HepG2 (cell line): ENCODE measurements at regions not wholly inside any gene's neighbourhood (a gene's known extent, or its start where the extent isn't known, plus 50 kb on each side); places are given as distances from the start of the nearest gene placed in this dataset.

Experiments used
- ATAC-seq: fragments of 200-7000 bp; cut with Tn5 transposase; 3 replicates; pipeline ENCODE4 v1.9.1; 2020; ENCODE audit warnings: mild to moderate bottlenecking, moderate library complexity
- BruUV-seq: library from RNA; stranded (reverse); fragments of 400-500 nt; replicated peaks from 2 replicates; lab custom pipeline; 2021; lab: Mats Ljungman, UMichigan
- CTCF ChIA-PET: fragments of 300-600 bp; formaldehyde crosslinking; extraction: SDS; loops from one replicate; lab custom pipeline; 2021; ENCODE audit warnings: low total read pairs, inconsistent platforms, low intra/inter-chr PET ratio; lab: Yijun Ruan, JAX
- POLR2A ChIA-PET: fragments of 350-600 bp; sonication (Branson Sonifier 250); formaldehyde crosslinking; loops from one replicate; lab custom pipeline; 2020; ENCODE audit warnings: antibody characterized with exemption, inconsistent platforms; lab: Yijun Ruan, JAX
- DNase-seq: peaks from one replicate; pipeline ENCODE4 v3.0.0-alpha.2; 2015; ENCODE audit warnings: low spot score
- FAIRE-seq: peaks from 3 replicates; lab custom pipeline; 2011; peaks lifted over from hg19 to GRCh38; lab: Jason Lieb, UNC
- H2AFZ ChIP-seq: one replicate; pipeline ENCODE4 v1.6.1; 2011; ENCODE audit warnings: low read length, inconsistent platforms
- H3K27ac ChIP-seq: fragments of 300-600 bp; 3 replicates; pipeline ENCODE4 v1.8.0; 2011; ENCODE audit warnings: mixed run types, mild to moderate bottlenecking, mixed read lengths, low read length, inconsistent platforms; ENCODE audit not compliant: insufficient read depth; ENCODE audit errors: extremely low read length
- H3K27me3 ChIP-seq, 2 experiments: fragments of 200-600 bp in 1 of 2; 2 replicates in 1 of 2; 3 replicates in 1 of 2; pipeline versions ENCODE4 v1.6.0 to v1.8.0; 2011; ENCODE audit warnings: low read length in 2 of 2, mild to moderate bottlenecking in 2 of 2, moderate library complexity in 2 of 2, inconsistent platforms in 1 of 2; ENCODE audit not compliant: insufficient read depth in 2 of 2, control insufficient read depth in 1 of 2
- H3K36me3 ChIP-seq, 2 experiments: fragments of 200-600 bp in 1 of 2; replicated peaks in 1 of 2; 2 replicates in 1 of 2; 3 replicates in 1 of 2; pipeline versions ENCODE4 v1.5.1 to v1.8.0; 2011; ENCODE audit warnings: low read length in 2 of 2, inconsistent platforms in 1 of 2; ENCODE audit not compliant: insufficient read depth in 2 of 2, control insufficient read depth in 1 of 2
- H3K4me1 ChIP-seq: 2 replicates; pipeline ENCODE4 v1.5.1; 2012; ENCODE audit warnings: low read length, inconsistent platforms; ENCODE audit not compliant: insufficient read depth
- H3K4me2 ChIP-seq: 2 replicates; pipeline ENCODE4 v1.6.0; 2011; ENCODE audit warnings: low read depth, low read length, inconsistent platforms
- H3K4me3 ChIP-seq, 3 experiments: fragments of 200-600 bp in 1 of 3; sonication (generic), shearing (Covaris generic) in 1 of 3; replicated peaks in 1 of 3; 2 replicates each; pipeline ENCODE4 v1.5.1; 2011 to 2016; ENCODE audit warnings: low read length in 3 of 3, inconsistent platforms in 2 of 3, low read depth in 2 of 3, mild to moderate bottlenecking in 2 of 3, control low read depth in 1 of 3, mixed read lengths in 1 of 3; ENCODE audit not compliant: insufficient read depth in 1 of 3
- H3K79me2 ChIP-seq: one replicate; pipeline ENCODE4 v1.6.1; 2011; ENCODE audit warnings: low read length, inconsistent platforms; ENCODE audit not compliant: insufficient read depth
- H3K9ac ChIP-seq: 2 replicates; pipeline ENCODE4 v1.6.0; 2011; ENCODE audit warnings: mild to moderate bottlenecking, low read depth, low read length, inconsistent platforms; ENCODE audit not compliant: insufficient read depth
- H3K9me3 ChIP-seq: 2 replicates; pipeline ENCODE4 v1.5.1; 2012; ENCODE audit warnings: mild to moderate bottlenecking, low read length
- H4K20me1 ChIP-seq: 2 replicates; pipeline ENCODE4 v1.6.0; 2011; ENCODE audit warnings: inconsistent platforms, mild to moderate bottlenecking, low read length, moderate library complexity; ENCODE audit not compliant: insufficient read depth
- ZNF329 ChIP-seq: sonication (generic); formaldehyde crosslinking; IDR thresholded peaks from 2 replicates; pipeline ENCODE4 v1.9.0; 2021; ENCODE audit warnings: low read depth, mild to moderate bottlenecking, missing genetic modification reagents
- WGBS: methylation state at CpG from one replicate; pipeline ENCODE4 v1.1.6; 2017; ENCODE audit warnings: low lambda C conversion rate; 5-methylcytosine and 5-hydroxymethylcytosine counted together
- in situ Hi-C: cut with HindIII; loops from 2 replicates; pipeline ENCODE4 v1.10.0; 2017; ENCODE audit warnings: low pct_unique_long_range_greater_than_20kb; ENCODE audit not compliant: extremely low pct_ligation_motif_present
- intact Hi-C: fragments of 100-400 bp; cut with micrococcal nuclease; formaldehyde crosslinking; loops from one replicate; pipeline ENCODE4 v1.10.0; 2022; ENCODE audit not compliant: unreplicated experiment
- TF ChIP-seq, protein P1 (sequence below): sonication (generic); formaldehyde crosslinking; IDR thresholded peaks from 2 replicates; pipeline ENCODE4 v1.5.0; 2020; ENCODE audit warnings: missing genetic modification reagents
- TF ChIP-seq, protein P2 (sequence below): sonication (generic); formaldehyde crosslinking; IDR thresholded peaks from 2 replicates; pipeline ENCODE4 v1.9.0; 2021; ENCODE audit warnings: missing genetic modification reagents, borderline replicate concordance
- TF ChIP-seq, protein P3 (sequence below): sonication (generic); formaldehyde crosslinking; IDR thresholded peaks from one replicate; pipeline ENCODE4 v1.5.1; 2020; ENCODE audit warnings: mild to moderate bottlenecking, missing genetic modification reagents; ENCODE audit errors: not compliant biosample characterization

DNA sequence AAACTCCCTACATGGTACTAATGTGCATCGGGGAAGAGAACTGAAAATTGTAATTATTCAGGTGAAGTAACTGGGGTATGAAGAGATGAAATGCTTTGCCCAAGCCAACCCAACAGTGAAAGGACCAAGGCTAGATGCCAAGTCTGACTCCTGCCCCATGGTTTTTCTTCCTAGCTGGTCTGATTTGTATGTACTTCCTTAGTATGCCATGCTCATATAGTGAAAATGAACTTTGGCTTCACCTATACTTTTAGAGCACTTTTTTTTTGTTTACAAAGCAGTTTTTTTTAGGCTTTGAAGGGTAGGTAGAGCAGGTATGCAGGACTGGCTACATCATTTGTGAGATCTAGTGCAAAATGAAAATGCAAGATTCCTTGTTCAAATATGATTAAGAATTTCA, 359.4 kb upstream of the RIOK2 start (continued):
- TF ChIP-seq, protein P1, sequence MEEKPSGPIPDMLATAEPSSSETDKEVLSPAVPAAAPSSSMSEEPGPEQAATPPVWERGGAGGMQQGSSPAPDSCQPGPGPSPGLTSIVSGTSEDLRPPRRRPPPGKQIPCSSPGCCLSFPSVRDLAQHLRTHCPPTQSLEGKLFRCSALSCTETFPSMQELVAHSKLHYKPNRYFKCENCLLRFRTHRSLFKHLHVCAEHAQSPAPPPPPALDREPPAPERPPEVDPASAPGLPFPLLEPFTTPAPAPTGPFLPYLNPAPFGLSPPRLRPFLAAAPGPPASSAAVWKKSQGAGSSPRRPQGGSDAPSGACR (CRISPR knock-in tag), result no peak
- TF ChIP-seq, protein P2, sequence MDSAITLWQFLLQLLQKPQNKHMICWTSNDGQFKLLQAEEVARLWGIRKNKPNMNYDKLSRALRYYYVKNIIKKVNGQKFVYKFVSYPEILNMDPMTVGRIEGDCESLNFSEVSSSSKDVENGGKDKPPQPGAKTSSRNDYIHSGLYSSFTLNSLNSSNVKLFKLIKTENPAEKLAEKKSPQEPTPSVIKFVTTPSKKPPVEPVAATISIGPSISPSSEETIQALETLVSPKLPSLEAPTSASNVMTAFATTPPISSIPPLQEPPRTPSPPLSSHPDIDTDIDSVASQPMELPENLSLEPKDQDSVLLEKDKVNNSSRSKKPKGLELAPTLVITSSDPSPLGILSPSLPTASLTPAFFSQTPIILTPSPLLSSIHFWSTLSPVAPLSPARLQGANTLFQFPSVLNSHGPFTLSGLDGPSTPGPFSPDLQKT (CRISPR knock-in tag), result no peak

DNA sequence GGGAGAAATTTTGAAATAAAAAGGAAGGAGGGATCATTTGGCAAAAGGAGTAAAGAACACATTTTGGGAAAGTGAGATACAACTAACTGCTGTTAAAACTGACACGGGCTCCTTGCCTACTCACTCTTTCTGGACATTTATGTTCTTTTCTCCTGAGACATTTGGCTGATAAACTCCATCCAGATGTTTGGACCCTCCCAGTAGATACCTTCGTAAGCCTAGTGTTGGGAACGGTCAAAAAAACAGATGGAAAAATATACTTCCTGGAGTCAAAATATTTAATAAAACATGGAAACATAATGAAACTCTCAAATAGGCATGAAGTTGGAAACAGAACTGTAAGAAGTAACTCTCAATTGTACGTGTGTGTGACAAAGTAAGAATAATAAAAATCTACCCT, 360.1 kb upstream of the RIOK2 start:
- intact Hi-C loops, result no loop called here
- CTCF ChIA-PET, result no interaction called here

DNA sequence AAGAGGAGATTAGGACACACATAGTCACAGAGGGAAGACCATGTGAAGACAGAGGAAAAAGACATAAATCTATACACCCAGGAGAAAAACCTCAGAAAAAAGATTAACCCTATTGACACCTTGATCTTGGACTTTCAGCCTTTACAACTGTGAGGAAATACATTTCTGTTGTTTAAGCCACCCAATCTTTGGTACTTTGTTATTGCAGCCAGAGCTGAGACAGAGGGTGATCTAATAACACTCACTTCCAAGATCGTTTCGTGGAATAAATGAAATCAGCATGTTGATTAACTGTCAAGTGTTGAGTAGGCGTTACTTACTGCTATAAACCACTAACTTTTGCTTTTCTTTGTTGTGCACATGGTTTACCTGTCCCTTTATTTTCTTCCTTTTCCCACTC, 361.2 kb upstream of the RIOK2 start:
- BruUV-seq, result no TSS peak
- no peak for ATAC-seq
- Histone ChIP-seq H3K4me2 (no peak overlapping the region), H3K4me1 (no peaks in the 10 kb centered on the region), H3K79me2 (no peaks in the 10 kb centered on the region), H3K9me3 (no peaks in the 10 kb centered on the region), H3K9ac (no peak overlapping the region), H3K4me3 (no peak overlapping the region), H3K27ac (no peak overlapping the region), H3K27me3 (no peaks in the 10 kb centered on the region), H2AFZ (no peak overlapping the region), H4K20me1 (no peaks in the 10 kb centered on the region), H3K36me3 (no peaks in the 10 kb centered on the region)
- ChIA-PET CTCF (no interaction called here), POLR2A (no interaction called here)
- intact Hi-C loops, result no loop called here
- WGBS, result 0% methylated on average over 3 of the region's 3 CpGs
- FAIRE-seq, result no peak
- DNase-seq, result no peak
- in situ Hi-C loops, result loop anchor here (25.0 kb wide), 2 partner anchors 257 to 1293 kb away; no protein-coding TSS in a partner anchor
- TF ChIP-seq, protein P3, sequence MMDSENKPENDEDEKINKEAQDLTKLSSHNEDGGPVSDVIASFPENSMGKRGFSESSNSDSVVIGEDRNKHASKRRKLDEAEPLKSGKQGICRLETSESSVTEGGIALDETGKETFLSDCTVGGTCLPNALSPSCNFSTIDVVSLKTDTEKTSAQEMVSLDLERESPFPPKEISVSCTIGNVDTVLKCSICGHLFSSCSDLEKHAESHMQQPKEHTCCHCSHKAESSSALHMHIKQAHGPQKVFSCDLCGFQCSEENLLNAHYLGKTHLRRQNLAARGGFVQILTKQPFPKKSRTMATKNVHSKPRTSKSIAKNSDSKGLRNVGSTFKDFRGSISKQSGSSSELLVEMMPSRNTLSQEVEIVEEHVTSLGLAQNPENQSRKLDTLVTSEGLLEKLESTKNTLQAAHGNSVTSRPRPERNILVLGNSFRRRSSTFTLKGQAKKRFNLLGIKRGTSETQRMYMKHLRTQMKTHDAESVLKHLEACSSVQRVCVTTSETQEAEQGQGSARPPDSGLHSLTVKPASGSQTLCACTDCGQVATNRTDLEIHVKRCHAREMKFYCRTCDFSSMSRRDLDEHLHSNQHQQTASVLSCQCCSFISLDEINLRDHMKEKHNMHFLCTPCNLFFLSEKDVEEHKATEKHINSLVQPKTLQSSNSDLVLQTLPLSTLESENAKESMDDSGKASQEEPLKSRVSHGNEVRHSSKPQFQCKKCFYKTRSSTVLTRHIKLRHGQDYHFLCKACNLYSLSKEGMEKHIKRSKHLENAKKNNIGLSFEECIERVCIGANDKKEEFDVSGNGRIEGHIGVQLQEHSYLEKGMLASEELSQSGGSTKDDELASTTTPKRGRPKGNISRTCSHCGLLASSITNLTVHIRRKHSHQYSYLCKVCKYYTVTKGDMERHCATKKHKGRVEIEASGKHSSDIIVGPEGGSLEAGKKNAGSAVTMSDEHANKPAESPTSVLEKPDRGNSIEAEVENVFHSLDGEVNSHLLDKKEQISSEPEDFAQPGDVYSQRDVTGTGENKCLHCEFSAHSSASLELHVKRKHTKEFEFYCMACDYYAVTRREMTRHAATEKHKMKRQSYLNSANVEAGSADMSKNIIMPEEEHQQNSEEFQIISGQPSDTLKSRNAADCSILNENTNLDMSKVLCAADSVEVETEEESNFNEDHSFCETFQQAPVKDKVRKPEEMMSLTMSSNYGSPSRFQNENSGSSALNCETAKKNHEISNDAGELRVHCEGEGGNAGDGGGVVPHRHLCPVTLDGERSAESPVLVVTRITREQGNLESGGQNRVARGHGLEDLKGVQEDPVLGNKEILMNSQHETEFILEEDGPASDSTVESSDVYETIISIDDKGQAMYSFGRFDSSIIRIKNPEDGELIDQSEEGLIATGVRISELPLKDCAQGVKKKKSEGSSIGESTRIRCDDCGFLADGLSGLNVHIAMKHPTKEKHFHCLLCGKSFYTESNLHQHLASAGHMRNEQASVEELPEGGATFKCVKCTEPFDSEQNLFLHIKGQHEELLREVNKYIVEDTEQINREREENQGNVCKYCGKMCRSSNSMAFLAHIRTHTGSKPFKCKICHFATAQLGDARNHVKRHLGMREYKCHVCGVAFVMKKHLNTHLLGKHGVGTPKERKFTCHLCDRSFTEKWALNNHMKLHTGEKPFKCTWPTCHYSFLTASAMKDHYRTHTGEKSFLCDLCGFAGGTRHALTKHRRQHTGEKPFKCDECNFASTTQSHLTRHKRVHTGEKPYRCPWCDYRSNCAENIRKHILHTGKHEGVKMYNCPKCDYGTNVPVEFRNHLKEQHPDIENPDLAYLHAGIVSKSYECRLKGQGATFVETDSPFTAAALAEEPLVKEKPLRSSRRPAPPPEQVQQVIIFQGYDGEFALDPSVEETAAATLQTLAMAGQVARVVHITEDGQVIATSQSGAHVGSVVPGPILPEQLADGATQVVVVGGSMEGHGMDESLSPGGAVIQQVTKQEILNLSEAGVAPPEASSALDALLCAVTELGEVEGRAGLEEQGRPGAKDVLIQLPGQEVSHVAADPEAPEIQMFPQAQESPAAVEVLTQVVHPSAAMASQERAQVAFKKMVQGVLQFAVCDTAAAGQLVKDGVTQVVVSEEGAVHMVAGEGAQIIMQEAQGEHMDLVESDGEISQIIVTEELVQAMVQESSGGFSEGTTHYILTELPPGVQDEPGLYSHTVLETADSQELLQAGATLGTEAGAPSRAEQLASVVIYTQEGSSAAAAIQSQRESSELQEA (CRISPR knock-in tag), result no peak

More for the DNA sequence above, 360.1 kb upstream of the RIOK2 start:
- H3K36me3 ChIP-seq, result no peaks in the 10 kb centered on the region
- no peaks in the 10 kb centered on the region for H3K4me1 ChIP-seq
- BruUV-seq, result no TSS peak
- no peak overlapping the region for H3K4me3 ChIP-seq
- DNase-seq (no peak), FAIRE-seq (no peak), ATAC-seq (no peak)
- TF ChIP-seq ZNF329 (CRISPR knock-in tag), result no peak
- H4K20me1 ChIP-seq, result no peaks in the 10 kb centered on the region
- no peaks in the 10 kb centered on the region for H3K79me2 ChIP-seq
- POLR2A ChIA-PET, result no interaction called here
- no peaks in the 10 kb centered on the region for H3K27me3 ChIP-seq
- 23% methylated on average over 4 of the region's 4 CpGs for WGBS
- no peak overlapping the region for H3K9ac ChIP-seq
- no peak overlapping the region for H2AFZ ChIP-seq
- H3K27ac ChIP-seq, result no peak overlapping the region
- no peak overlapping the region for H3K4me2 ChIP-seq
- no peaks in the 10 kb centered on the region for H3K9me3 ChIP-seq
- in situ Hi-C loops, result loop anchor here (25.0 kb wide), 2 partner anchors 256 to 1294 kb away; no protein-coding TSS in a partner anchor
